Breast epithelium (tissue), 4 donors: ENCODE measurements at regions not wholly inside any gene's neighbourhood (a gene's known extent, or its start where the extent isn't known, plus 50 kb on each side); places are given as distances from the start of the nearest gene placed in this dataset.

ENCODE experiments used
- DNase-seq, 2 donors: peaks; one replicate each; pipeline ENCODE4 v3.0.0-alpha.2; 2019; ENCODE audit warnings: low spot score in 2 of 2
- H3K27ac ChIP-seq, 2 donors: fragments of 200-600 bp; sonication (generic) in 1 of 2; one replicate each; pipeline ENCODE4 v1.5.1; 2016 to 2019; ENCODE audit warnings: mild to moderate bottlenecking in 1 of 2
- H3K27me3 ChIP-seq, 2 donors: fragments of 200-600 bp; sonication (generic) in 1 of 2; one replicate each; pipeline versions ENCODE4 v1.5.1 to v1.6.0; 2017 to 2019; ENCODE audit warnings: control low read depth in 1 of 2, mild to moderate bottlenecking in 1 of 2
- H3K36me3 ChIP-seq: fragments of 200-600 bp; one replicate; pipeline ENCODE4 v1.5.1; 2019
- H3K4me1 ChIP-seq, 2 donors: fragments of 200-600 bp; sonication (generic); one replicate each; pipeline ENCODE4 v1.5.1; 2016 to 2019; ENCODE audit warnings: control low read depth in 1 of 2
- H3K4me3 ChIP-seq, 3 donors: fragments of 200-600 bp; sonication (generic); 1 replicate in 2 of 3; 2 replicates in 1 of 3; pipeline ENCODE4 v1.5.1; 2016 to 2019; ENCODE audit warnings: mild to moderate bottlenecking in 3 of 3, moderate library complexity in 2 of 3
- H3K9me3 ChIP-seq, 2 donors: fragments of 200-600 bp; sonication (generic) in 1 of 2; one replicate each; pipeline ENCODE4 v1.5.1; 2016 to 2019; ENCODE audit warnings: control low read depth in 1 of 2
- POLR2A ChIP-seq: fragments of 450-650 bp; IDR thresholded peaks from one replicate; pipeline ENCODE4 v1.6.1; 2016; ENCODE audit warnings: antibody characterized with exemption, mild to moderate bottlenecking, moderate library complexity
- POLR2AphosphoS5 ChIP-seq, 3 donors: sonication (generic); formaldehyde crosslinking; IDR thresholded peaks; one replicate each; pipeline ENCODE4 v1.6.1; 2017; ENCODE audit warnings: antibody characterized with exemption in 3 of 3
- intact Hi-C: fragments of 100-400 bp; cut with DNase I; formaldehyde crosslinking; loops from one replicate; pipeline ENCODE4 v1.15.1; 2023; ENCODE audit warnings: low total_unique reads
- TF ChIP-seq, protein P1 (sequence below), 3 donors: fragments of 450-650 bp; IDR thresholded peaks; one replicate each; pipeline ENCODE4 v1.5.1; 2016 to 2017; ENCODE audit warnings: antibody characterized with exemption in 3 of 3, mild to moderate bottlenecking in 3 of 3, moderate library complexity in 3 of 3

DNA sequence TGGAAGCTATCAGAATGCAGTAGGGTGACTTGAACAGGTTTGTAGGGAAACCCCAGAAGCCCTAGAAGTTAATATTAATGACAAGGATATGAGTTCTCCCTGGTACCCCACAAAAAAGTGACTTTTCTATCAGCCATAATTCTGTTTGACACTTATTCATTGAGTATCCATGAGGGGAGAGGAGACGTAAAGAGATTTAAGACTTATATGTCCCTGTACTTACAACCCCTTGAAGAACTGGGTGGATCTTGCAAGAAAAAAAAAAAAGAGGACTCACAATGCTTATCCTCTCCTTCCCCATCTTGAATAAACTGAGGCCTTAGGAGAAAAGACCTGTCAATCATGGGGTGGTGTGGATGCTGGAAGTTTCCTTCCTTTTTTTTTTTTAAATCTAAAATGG is 203.5 kb downstream of the CBLN1 start:
- DNase-seq = no peak
- Histone ChIP-seq H3K27me3 (no peaks in the 10 kb centered on the region), H3K36me3 (no peaks in the 10 kb centered on the region), H3K4me3 (no peak overlapping the region), H3K27ac (no peak overlapping the region), H3K4me1 (no peaks in the 10 kb centered on the region), H3K9me3 (peaks cover 2 to 13% of the 10 kb centered on the region in 2 donors)
- intact Hi-C loops = no loop called here
- TF ChIP-seq, protein P1, sequence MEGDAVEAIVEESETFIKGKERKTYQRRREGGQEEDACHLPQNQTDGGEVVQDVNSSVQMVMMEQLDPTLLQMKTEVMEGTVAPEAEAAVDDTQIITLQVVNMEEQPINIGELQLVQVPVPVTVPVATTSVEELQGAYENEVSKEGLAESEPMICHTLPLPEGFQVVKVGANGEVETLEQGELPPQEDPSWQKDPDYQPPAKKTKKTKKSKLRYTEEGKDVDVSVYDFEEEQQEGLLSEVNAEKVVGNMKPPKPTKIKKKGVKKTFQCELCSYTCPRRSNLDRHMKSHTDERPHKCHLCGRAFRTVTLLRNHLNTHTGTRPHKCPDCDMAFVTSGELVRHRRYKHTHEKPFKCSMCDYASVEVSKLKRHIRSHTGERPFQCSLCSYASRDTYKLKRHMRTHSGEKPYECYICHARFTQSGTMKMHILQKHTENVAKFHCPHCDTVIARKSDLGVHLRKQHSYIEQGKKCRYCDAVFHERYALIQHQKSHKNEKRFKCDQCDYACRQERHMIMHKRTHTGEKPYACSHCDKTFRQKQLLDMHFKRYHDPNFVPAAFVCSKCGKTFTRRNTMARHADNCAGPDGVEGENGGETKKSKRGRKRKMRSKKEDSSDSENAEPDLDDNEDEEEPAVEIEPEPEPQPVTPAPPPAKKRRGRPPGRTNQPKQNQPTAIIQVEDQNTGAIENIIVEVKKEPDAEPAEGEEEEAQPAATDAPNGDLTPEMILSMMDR (IDR thresholded peaks at IDR 0.05) = no peak
- TF ChIP-seq POLR2A (no peak), POLR2AphosphoS5 (IDR thresholded peaks at IDR 0.05) (no peak)

DNA sequence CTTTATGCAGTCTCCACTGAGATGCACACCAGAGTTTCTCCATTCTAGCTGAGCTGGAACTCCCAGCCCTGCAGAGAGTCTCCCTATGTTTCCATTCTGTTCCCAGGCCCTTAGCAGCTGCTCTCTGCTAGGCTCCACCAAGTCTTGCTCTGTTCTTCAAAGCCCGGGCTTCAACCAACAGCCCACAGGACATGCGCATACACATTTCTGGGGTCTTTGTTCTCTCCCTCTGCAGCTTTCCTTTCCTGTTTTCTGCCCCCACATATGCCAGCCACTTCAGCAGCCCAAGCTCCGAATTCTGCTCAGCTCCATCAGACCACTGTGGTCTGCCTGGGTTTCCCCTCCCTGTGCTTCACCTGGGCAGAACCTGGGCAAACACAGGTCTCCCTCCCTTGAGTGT is 205.9 kb downstream of the CBLN1 start:
- DNase-seq = no peak
- intact Hi-C loops = no loop called here
- Histone ChIP-seq H3K36me3 (no peaks in the 10 kb centered on the region), H3K27me3 (no peaks in the 10 kb centered on the region), H3K9me3 (peaks cover 2 to 13% of the 10 kb centered on the region in 2 donors), H3K4me3 (no peak overlapping the region), H3K4me1 (no peaks in the 10 kb centered on the region), H3K27ac (no peak overlapping the region)
- no peak for TF ChIP-seq POLR2AphosphoS5 (IDR thresholded peaks at IDR 0.05)
- TF ChIP-seq, protein P1 (IDR thresholded peaks at IDR 0.05) = no peak

DNA sequence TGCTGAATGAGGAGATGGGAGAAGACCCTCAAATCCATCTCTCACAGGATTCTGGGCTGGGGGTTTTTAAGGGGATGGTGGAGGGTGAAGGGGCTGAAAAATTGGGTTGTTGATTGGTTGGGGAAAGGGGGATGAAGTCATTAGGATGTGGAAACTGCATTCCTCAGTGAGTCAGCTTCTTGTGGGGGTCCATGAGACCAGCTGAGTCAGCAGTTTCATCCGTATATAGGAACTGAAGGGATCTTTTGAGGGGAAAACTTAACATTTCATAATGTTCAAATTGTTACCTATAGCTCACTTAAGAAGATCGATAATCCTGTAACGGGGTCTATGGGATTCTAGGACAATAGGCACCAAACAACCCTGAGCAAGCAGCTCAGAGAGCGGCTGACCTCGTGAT is 213.4 kb downstream of the CBLN1 start:
- H3K4me1 ChIP-seq = no peaks in the 10 kb centered on the region
- H3K36me3 ChIP-seq = no peaks in the 10 kb centered on the region
- H3K4me3 ChIP-seq = no peak overlapping the region
- H3K27ac ChIP-seq = no peak overlapping the region
- TF ChIP-seq POLR2AphosphoS5 (IDR thresholded peaks at IDR 0.05) (no peak), POLR2A (no peak)
- TF ChIP-seq, protein P1 (IDR thresholded peaks at IDR 0.05) = no peak
- intact Hi-C loops = no loop called here
- no peaks in the 10 kb centered on the region for H3K27me3 ChIP-seq
- no peak for DNase-seq
- H3K9me3 ChIP-seq = no peaks in the 10 kb centered on the region

DNA sequence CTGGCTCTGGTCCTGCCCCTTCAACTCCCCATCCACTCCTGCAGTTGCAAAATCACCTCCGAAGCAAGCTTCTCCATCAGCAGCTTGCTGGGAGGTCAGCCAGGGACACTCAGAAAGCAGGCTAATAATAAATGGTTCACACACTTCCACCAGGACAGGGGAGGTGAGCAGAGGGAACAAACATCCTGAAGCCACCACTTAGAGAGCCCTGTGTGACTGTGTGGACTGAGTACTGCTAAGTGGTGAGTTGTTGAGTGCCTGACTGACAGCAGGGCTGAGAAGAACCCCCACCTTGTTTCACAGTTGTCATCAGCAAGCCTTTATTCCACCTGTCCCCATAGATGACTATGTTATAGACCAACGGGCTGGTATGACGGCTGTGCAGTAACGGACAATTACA is 213.9 kb downstream of the CBLN1 start:
- TF ChIP-seq, protein P1 (IDR thresholded peaks at IDR 0.05) = no peak
- Histone ChIP-seq H3K9me3 (no peaks in the 10 kb centered on the region), H3K4me1 (no peaks in the 10 kb centered on the region), H3K36me3 (no peaks in the 10 kb centered on the region), H3K27ac (no peak overlapping the region), H3K4me3 (no peak overlapping the region), H3K27me3 (no peaks in the 10 kb centered on the region)
- intact Hi-C loops = no loop called here
- DNase-seq = no peak

DNA sequence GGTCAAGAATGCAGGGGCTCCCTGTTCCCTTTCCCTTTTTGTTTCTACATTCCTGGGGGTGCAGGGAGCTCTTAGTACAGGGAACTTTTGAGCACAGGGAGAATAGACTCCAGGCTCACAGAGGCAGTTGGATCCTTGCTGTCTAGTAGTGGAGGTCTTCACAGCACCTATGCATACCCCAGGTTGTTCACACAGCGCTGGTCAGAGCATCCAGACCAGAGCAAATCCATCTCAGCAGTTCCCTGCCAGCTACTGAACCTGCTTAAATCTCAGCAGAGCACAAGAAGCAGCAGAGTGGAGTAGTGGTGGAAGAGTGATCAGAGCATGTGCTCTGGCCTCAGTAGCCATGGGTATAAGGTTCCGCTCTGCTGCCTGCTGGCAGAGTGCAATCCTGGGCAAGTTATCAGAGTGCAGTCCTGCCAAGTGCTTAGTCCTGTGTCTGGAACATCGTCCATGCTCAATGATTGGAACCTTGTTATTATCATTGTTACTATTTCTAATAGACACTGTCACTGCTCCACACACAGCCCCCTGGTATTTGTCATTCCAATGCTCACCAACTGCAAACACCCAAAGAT is 220.4 kb downstream of the CBLN1 start:
- H3K4me1 ChIP-seq = no peaks in the 10 kb centered on the region
- intact Hi-C loops = loop anchor here (5.0 kb wide), 1 partner anchor 184 kb away; no protein-coding TSS in a partner anchor
- H3K9me3 ChIP-seq = no peaks in the 10 kb centered on the region
- no peak overlapping the region for H3K4me3 ChIP-seq
- H3K36me3 ChIP-seq = no peaks in the 10 kb centered on the region
- TF ChIP-seq, protein P1 (IDR thresholded peaks at IDR 0.05) = no peak
- TF ChIP-seq POLR2AphosphoS5 (IDR thresholded peaks at IDR 0.05) (no peak), POLR2A (no peak)
- no peak for DNase-seq
- H3K27me3 ChIP-seq = peaks cover 0 to 7% of the 10 kb centered on the region in 2 donors
- H3K27ac ChIP-seq = no peak overlapping the region
